ENCODE measurements at regions not wholly inside any gene's neighbourhood (a gene's known extent, or its start where the extent isn't known, plus 50 kb on each side); places are given as distances from the start of the nearest gene placed in this dataset.
A peak's percentile ranks its signal among the peaks of the same experiment; 100 is the strongest.

DNA sequence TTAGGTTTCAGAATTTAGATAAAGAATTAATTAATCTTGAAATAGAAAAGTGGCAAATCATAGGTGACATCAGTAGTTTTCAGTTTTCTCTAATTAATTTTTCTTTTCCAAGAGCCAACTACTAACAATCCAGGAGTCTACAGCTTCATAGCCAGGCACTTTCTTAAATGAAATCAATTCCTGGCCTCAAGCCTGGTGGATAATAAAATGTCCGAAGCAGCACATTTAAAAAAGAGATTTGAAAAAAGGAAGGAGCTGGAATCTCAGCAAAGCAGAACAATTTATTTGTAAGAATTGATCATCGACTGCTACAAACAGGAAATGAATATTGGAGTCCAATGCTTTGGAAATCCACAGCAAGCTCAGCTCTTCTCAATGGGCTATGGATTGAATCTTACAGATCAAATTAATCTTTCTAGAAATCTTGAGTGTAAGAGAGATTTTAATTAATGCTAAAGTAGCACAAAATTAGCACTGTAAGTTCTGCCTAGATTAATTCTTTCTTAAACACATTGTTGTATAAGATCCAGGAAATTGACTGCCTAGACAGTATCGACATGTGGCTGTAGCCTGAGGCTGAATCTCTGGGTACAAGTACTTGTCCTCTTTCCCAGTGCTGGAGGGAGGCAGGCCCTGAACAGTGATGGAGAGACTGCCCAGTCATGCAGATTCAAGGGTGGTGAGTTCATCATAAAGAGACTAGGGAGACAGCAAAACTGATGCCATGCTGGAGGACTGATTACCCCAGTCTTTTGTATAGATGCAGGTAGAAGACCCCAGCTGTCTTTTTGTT lies 167.8 kb upstream of the POU2AF2 start:
- intact Hi-C loops (cut with micrococcal nuclease) = no loop called here
- POLR2A ChIA-PET = no interaction called here
- CTCF ChIA-PET = no interaction called here

DNA sequence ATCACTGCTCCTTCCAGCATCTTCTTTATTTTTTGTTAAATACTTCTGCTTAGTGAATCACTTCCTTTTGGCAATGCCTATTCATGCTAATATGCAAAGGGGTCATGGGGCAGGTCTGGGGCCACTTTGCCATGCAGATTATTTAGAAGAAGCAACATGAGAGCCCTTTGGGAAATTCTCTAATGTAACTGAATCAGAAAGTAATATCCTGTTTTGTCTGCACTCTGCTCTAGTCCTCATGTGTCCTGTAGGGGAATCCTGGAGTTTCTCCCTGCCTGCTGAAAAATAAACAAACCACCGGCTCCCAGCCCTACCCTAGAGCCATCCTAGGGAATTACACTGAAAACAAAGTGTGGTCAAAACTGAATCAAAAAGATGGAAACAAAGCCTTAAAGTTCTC lies 176.5 kb upstream of the POU2AF2 start:
- H3K9me3 ChIP-seq (ENCODE audit: control insufficient read depth in 1 of 2, insufficient read depth in 1 of 2, low read depth in 1 of 2, low read length in 2 of 2) = peaks cover 0 to 5% of the 10 kb centered on the region in 2 experiments; a peak in 1 of 4 replicates
- H3K9ac ChIP-seq (ENCODE audit: low read length) = no peak overlapping the region
- no TSS peak for BruUV-seq (replicated peaks)
- H3K27ac ChIP-seq (ENCODE audit: low read depth, low read length) = no peak overlapping the region
- H3K79me2 ChIP-seq (ENCODE audit: insufficient read depth, low read length) = no peaks in the 10 kb centered on the region
- CTCF ChIA-PET = no interaction called here
- peak; percentile 83 for ATAC-seq
- RAD21 ChIA-PET (ENCODE audit: low non-redundant PET in 1 of 2, low total read pairs in 2 of 2, uncharacterized antibody in 2 of 2, unreplicated experiment in 2 of 2) = no interaction called here
- no peaks in the 10 kb centered on the region for H4K20me1 ChIP-seq (ENCODE audit: insufficient read depth)
- no peak overlapping the region for H2AFZ ChIP-seq (ENCODE audit: low read depth, low read length, poor library complexity, severe bottlenecking)
- no peaks in the 10 kb centered on the region for H3K9me2 ChIP-seq (ENCODE audit: insufficient read depth)
- TF ChIP-seq EZH2 (IDR thresholded peaks at IDR 0.05) = no peak
- TF ChIP-seq POLR2AphosphoS5 (IDR thresholded peaks at IDR 0.05; ENCODE audit: low read depth, low read length) = no peak
- TF ChIP-seq, protein P1, sequence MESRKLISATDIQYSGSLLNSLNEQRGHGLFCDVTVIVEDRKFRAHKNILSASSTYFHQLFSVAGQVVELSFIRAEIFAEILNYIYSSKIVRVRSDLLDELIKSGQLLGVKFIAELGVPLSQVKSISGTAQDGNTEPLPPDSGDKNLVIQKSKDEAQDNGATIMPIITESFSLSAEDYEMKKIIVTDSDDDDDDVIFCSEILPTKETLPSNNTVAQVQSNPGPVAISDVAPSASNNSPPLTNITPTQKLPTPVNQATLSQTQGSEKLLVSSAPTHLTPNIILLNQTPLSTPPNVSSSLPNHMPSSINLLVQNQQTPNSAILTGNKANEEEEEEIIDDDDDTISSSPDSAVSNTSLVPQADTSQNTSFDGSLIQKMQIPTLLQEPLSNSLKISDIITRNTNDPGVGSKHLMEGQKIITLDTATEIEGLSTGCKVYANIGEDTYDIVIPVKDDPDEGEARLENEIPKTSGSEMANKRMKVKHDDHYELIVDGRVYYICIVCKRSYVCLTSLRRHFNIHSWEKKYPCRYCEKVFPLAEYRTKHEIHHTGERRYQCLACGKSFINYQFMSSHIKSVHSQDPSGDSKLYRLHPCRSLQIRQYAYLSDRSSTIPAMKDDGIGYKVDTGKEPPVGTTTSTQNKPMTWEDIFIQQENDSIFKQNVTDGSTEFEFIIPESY (IDR thresholded peaks at IDR 0.05; ENCODE audit: extremely low read depth, insufficient replicate concordance, low read length) = no peak
- TF ChIP-seq, protein P2, sequence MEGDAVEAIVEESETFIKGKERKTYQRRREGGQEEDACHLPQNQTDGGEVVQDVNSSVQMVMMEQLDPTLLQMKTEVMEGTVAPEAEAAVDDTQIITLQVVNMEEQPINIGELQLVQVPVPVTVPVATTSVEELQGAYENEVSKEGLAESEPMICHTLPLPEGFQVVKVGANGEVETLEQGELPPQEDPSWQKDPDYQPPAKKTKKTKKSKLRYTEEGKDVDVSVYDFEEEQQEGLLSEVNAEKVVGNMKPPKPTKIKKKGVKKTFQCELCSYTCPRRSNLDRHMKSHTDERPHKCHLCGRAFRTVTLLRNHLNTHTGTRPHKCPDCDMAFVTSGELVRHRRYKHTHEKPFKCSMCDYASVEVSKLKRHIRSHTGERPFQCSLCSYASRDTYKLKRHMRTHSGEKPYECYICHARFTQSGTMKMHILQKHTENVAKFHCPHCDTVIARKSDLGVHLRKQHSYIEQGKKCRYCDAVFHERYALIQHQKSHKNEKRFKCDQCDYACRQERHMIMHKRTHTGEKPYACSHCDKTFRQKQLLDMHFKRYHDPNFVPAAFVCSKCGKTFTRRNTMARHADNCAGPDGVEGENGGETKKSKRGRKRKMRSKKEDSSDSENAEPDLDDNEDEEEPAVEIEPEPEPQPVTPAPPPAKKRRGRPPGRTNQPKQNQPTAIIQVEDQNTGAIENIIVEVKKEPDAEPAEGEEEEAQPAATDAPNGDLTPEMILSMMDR (IDR thresholded peaks at IDR 0.05 in 2 of 3, conservative IDR thresholded peaks at IDR 0.05 in 1 of 3; ENCODE audit: borderline replicate concordance in 1 of 3, insufficient read depth in 1 of 3, low read depth in 2 of 3, low read length in 2 of 3) = peak in 2 of 3 experiments; percentile 33 to 42; a peak in 3 of 6 replicates
- H3K4me3 ChIP-seq (replicated peaks in 1 of 2; ENCODE audit: low read depth in 1 of 2, low read length in 2 of 2) = no peak overlapping the region
- H3K36me3 ChIP-seq (ENCODE audit: control insufficient read depth in 1 of 2, insufficient read depth in 2 of 2, low read length in 2 of 2) = no peaks in the 10 kb centered on the region
- POLR2A ChIA-PET = no interaction called here
- no peaks in the 10 kb centered on the region for H3K27me3 ChIP-seq (ENCODE audit: insufficient read depth, low read length)
- no peak overlapping the region for H3K4me2 ChIP-seq (ENCODE audit: low read length)
- peak; percentile 6 for DNase-seq (ENCODE audit: low read depth, low spot score)
- intact Hi-C loops (cut with micrococcal nuclease) = no loop called here
- H3K4me1 ChIP-seq (ENCODE audit: control insufficient read depth in 1 of 2, insufficient read depth in 2 of 2, low read length in 2 of 2) = no peaks in the 10 kb centered on the region

More for the DNA sequence above, 167.8 kb upstream of the POU2AF2 start:
- Histone ChIP-seq H3K9me2 (ENCODE audit: insufficient read depth) (no peaks in the 10 kb centered on the region), H4K20me1 (ENCODE audit: insufficient read depth) (no peaks in the 10 kb centered on the region), H3K9ac (ENCODE audit: low read length) (no peak overlapping the region), H3K79me2 (ENCODE audit: insufficient read depth, low read length) (no peaks in the 10 kb centered on the region), H3K4me2 (ENCODE audit: low read length) (no peak overlapping the region), H3K4me1 (ENCODE audit: control insufficient read depth in 1 of 2, insufficient read depth in 2 of 2, low read length in 2 of 2) (no peaks in the 10 kb centered on the region), H2AFZ (ENCODE audit: low read depth, low read length, poor library complexity, severe bottlenecking) (no peak overlapping the region), H3K9me3 (ENCODE audit: control insufficient read depth in 1 of 2, insufficient read depth in 1 of 2, low read depth in 1 of 2, low read length in 2 of 2) (no peaks in the 10 kb centered on the region), H3K4me3 (replicated peaks in 1 of 2; ENCODE audit: low read depth in 1 of 2, low read length in 2 of 2) (no peak overlapping the region), H3K36me3 (ENCODE audit: control insufficient read depth in 1 of 2, insufficient read depth in 2 of 2, low read length in 2 of 2) (no peaks in the 10 kb centered on the region), H3K27ac (ENCODE audit: low read depth, low read length) (no peak overlapping the region), H3K27me3 (ENCODE audit: insufficient read depth, low read length) (peaks cover 3% of the 10 kb centered on the region; the same call in 1 of the 2 replicates)
- ATAC-seq (no peak), DNase-seq (ENCODE audit: low read depth, low spot score) (no peak)
- RAD21 ChIA-PET (ENCODE audit: low non-redundant PET in 1 of 2, low total read pairs in 2 of 2, uncharacterized antibody in 2 of 2, unreplicated experiment in 2 of 2) = no interaction called here
- no TSS peak for BruUV-seq (replicated peaks)
- TF ChIP-seq ELF1 (IDR thresholded peaks at IDR 0.05; ENCODE audit: borderline replicate concordance, low read depth) (no peak), EGR1 (IDR thresholded peaks at IDR 0.05; ENCODE audit: low read depth) (no peak), FOSL1 (IDR thresholded peaks at IDR 0.05; ENCODE audit: low read depth) (no peak), SP1 (IDR thresholded peaks at IDR 0.05; ENCODE audit: low read depth) (no peak), CBX3 (IDR thresholded peaks at IDR 0.05; ENCODE audit: low read depth) (no peak), ZFX (IDR thresholded peaks at IDR 0.05) (no peak), ZNF274 (IDR thresholded peaks at IDR 0.05; ENCODE audit: low read depth, low read length) (no peak), SRF (IDR thresholded peaks at IDR 0.05; ENCODE audit: low read depth) (no peak), YY1 (IDR thresholded peaks at IDR 0.05; ENCODE audit: extremely low read depth, insufficient replicate concordance, low read depth, low read length) (no peak)
- TF ChIP-seq, protein P3, sequence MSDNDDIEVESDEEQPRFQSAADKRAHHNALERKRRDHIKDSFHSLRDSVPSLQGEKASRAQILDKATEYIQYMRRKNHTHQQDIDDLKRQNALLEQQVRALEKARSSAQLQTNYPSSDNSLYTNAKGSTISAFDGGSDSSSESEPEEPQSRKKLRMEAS (IDR thresholded peaks at IDR 0.05) = no peak
